Left ventricle myocardium superior (tissue), 1 donor: ENCODE measurements at regions not wholly inside any gene's neighbourhood (a gene's known extent, or its start where the extent isn't known, plus 50 kb on each side); places are given as distances from the start of the nearest gene placed in this dataset.

Experiments
- ATAC-seq: fragments of 200-7000 bp; cut with Tn5 transposase; one replicate; pipeline ENCODE4 v1.9.1; 2020; ENCODE audit warnings: mild to moderate bottlenecking, moderate library complexity
- DNase-seq: peaks from one replicate; pipeline ENCODE4 v3.0.0-alpha.2; 2020
- intact Hi-C: fragments of 100-400 bp; cut with micrococcal nuclease; formaldehyde crosslinking; loops from one replicate; pipeline ENCODE4 v1.11.0; 2022
- donor health status: DM: no; HTN: yes; CAD: no; lungs with severe emphysema.

DNA sequence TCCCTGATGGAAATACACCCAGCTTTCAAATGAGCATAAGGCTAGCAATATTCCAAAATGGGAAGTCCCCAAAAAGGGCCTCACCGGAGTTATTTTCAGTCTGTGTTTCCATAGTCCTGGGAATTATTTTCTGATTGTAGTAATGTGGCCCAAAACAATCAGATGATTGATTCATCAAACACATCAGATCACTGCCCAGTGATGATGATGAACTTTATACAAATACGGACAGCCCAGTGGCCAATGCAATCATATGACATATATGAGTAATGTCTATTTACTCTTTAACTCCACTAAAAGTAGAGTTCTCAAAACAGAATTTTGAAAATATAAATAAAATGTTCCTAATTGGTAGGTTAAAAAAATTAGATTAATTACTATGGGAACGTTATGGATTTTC is 467.8 kb downstream of the ZNF608 start:
- intact Hi-C loops = no loop called here
- DNase-seq = no peak
- no peak for ATAC-seq

DNA sequence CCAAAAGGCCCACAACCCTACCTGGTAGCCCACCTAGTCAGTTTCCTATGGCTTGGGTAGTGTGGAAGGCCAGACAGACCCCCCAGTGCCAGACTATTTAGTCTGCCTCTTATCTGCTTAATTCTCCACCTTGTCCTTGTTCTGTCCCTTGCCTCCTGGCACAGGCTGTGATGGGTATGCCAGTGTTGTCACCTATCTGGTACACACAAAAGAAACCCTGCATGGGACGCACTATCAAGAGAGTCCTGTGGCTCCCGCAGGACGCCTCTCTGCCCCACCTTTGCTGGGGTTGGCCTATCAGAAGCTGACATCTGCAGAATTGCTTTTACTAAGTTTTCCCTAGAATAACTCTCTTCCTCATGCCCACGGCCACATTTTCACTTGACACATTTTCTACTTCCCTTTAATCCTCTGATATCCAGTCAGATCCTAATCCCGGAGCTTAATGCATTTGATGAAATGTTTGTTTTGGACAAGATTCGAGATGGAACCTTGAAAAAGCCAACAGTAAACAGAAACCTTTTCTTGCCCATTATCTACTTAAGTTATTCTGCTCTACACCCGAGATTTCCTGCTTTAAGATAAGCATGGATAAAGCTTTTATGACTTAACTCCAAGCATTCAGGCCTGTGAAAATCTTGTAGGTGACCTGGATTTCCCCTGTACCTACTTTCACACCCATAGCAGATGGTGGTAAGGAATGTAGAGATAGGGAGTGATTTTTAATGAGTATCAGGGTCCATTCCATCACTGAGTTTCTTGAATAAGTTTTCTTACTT is 468.5 kb downstream of the ZNF608 start:
- DNase-seq = peak; percentile 47
- ATAC-seq = peak; percentile 66

DNA sequence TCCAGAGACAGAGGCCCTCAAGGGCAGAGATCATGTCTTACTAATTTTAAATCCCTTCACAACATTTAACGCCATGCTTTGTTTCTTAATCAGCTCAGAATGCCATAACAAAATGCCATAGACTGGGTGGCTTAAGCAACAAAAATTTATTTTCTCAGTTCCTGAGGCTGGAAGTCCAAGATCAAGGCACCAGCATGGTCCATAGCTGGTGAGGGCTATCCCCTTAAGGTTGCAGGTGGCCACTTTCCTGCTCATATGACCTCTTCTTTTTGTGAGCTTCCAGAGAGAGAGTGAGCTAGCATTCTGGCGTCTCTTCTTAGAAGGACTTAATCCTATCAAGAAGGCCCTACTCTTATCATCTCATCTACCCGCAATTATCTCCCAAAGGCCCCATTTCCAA is 470.3 kb downstream of the ZNF608 start:
- no peak for DNase-seq
- no peak for ATAC-seq
- intact Hi-C loops = no loop called here

More for the DNA sequence above, 468.5 kb downstream of the ZNF608 start:
- intact Hi-C loops = no loop called here

DNA sequence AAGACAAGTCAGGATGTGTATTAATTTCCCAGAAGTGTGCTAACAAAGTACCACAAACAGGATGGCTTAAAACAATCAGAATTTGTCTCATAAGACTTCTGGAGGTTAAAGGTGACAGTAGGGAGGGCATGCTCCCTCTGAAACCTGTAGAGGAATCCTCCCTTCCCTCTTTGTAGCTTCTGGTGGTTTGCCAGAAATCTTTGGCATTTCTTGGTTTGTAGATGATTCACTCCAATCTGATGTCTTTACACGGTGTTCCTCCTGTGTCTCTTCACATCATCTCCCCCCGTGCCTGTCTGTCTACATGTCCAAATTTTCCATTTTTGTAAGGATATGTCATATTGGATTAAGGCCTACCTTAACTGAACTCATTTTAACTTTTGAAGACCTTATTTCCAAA is 471.5 kb downstream of the ZNF608 start:
- intact Hi-C loops = no loop called here
- DNase-seq (no peak), ATAC-seq (no peak)

DNA sequence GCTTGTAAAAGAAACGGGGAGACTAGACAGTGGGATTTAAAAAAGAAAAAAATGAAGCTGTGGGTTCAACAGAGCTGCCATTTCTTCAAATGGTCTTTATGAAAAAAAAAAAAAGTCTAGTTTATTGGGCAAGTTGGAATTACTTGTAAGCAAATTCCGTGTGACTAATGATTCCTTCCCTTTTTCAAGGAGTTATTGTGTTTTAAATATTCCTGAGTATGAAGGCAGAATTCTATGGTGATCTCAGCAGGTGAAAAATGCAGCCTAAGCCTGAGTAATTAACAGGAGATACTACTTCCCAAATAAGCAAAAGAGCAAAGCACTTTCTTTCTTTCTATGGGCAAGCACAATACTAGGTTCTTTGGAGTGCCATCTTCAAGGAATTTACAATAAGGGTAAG is 481.9 kb downstream of the ZNF608 start:
- ATAC-seq (no peak), DNase-seq (no peak)
- intact Hi-C loops = no loop called here

DNA sequence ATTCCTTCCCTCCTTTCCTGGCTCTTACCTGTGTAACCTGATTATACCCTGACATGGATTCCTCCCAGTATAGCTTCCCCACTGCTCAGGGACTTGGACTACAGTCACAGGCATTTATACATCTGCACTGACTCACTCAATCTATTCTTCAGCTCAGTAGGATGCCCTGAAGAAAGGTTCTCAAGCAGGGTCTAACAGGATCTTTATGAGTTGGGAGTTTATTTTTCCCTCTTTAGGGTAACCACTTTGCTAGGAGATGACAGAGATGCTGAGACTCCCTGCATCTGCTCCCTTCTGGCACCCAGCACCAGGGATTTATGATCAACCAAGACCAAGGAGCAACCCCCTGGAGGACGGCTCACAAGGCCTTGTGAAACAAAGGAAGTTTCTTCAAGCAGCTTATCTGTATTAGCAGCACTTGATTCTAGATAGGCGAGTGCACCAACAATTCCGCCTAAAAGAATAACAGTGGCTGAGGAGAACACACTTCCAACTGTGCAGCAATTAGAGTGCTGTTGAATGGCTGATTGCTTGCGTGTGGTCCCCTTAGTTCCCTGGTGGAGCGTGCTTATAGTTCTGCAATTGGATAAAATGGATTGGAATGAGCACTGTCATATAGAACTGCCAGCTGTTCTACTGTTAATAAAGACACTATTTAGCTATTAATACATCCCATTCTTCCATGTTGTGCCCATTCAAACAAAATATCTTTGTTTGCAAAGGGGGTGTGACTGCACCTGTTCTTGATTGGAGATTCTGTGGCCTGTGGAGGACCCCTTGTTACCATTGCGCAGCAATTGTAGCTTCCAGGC is 482.6 kb downstream of the ZNF608 start:
- intact Hi-C loops = no loop called here
- no peak for ATAC-seq
- no peak for DNase-seq

DNA sequence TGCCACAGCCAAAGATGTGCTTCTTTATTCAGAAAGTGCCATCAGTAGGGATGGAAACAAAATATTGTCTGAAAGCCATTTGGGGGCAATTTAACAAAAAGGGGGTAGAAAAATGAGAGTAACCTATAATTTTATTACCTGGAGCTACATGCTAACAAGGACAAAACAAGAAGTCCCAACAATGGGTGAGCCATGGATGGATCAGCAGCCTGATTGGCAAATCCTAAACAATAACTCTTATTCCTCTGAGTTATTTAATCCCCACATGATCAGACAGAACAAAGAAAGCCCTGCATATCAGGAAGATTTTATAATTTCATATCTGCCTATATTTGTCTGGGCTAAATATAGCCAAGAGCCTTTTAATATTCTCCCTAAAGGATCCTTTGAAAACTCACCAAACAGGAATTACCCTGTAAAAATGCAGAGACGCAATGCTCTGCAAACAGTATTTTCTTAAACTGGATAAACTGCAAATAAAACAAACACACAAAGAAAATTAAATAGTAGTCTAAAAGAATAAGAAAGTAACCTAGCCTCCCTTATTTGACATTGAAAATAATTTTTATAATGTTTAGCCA is 483.4 kb downstream of the ZNF608 start:
- no peak for ATAC-seq
- intact Hi-C loops = no loop called here
- no peak for DNase-seq

DNA sequence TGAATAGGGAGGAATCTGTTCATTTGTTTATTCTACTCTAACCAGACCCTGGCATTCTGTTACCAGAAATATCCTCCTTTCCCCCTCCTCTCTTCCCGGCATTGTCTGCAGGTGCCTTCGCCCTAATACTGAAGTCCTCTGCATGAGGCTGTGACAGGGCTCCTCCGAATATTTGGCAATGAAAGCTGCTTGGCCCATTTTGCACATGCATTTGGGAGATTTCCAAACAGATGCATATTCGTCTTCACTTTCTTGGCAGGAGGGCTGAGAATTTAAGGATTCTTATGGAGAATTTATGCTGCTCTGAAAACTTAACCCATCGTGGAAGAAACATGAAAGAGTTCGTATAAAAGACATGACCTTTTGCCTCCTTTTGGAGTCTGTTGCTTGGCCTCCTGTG is 484.0 kb downstream of the ZNF608 start:
- ATAC-seq (no peak), DNase-seq (no peak)
- intact Hi-C loops = no loop called here

DNA sequence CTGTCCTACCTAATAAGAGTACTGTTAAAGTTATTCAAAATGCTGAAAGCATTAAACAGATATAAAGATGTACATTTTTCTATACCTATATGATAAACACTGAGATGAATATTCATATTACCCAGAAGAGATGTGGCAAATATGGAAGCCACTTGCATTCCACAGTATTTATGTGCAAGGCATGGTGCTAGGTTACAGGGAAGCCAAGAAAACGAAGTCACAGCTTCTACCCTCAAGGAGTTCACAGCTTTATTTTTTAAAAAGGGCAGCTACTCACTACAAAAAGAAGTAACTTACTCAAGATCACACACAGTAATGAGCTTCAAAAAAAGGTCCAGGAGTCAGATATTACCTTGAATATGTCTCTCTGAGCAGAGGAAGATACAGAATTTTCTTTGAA is 484.6 kb downstream of the ZNF608 start:
- DNase-seq = no peak
- no peak for ATAC-seq
- intact Hi-C loops = no loop called here

DNA sequence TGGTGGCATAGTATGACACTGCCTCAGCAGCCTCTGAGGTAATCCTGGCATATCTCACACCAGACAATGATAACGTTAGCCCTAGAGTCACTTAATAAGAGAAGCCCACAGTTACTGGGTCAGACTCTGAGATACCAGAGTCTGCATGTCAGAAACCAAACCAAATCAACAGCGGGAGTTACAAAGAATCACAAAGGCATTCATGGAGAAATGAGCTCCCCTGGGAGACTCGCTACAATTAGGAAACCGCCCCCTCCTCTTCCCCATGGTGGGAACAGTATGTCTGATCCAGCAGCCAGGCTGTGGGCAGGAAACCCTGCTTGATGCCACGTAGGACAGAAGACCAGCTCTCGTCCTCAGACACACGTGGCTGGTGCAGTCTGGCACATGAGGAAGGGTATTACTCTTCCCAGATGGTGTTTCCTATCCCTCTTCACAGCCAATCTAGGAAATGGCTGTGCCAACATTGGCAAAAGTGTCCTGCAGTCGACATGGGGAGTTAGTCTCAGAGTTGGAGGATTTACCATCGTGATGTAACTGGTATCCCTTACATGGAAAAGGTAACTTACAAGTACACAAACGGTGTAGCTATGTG is 485.4 kb downstream of the ZNF608 start:
- intact Hi-C loops = no loop called here
- DNase-seq = no peak
- ATAC-seq = no peak

DNA sequence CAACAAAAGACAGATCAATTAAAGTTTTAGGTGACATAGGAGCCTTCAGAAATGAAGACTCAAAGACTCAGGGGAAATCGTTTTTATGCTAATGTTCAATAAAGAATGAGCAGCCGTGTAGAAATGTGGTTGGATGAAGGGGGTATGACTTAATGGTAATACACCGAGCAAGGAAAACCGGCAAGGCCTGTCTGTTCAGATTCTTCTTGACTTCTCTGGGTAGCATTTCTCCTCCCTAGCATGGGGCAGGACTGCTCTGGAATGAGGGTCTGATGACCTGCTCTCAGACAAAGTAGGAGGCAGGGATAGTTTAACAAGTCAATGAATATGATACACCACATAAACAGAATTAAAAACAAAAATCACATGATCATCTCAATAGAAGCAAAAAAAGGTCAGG is 487.4 kb downstream of the ZNF608 start:
- intact Hi-C loops = no loop called here
- DNase-seq = no peak
- ATAC-seq = no peak

DNA sequence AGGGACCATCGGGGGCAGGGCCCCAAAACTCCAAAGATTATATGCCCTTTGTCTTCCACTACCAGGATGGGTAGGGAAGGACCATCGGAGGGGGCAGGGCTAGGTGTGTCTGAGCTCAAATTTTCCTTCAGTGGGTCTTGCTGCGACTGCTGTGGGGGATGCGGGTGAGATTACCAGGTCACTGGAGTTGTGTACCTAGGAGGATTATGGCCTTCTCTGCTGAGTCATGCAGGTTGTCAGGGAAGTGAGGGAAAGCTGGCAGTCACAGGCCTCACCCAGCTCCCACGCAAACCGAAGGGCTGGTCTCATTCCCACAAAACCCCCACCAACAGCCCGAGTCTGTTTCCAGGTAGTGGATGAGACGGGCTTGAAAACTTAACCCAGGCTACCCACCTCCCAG is 489.4 kb downstream of the ZNF608 start:
- intact Hi-C loops = no loop called here
- ATAC-seq = no peak
- no peak for DNase-seq

DNA sequence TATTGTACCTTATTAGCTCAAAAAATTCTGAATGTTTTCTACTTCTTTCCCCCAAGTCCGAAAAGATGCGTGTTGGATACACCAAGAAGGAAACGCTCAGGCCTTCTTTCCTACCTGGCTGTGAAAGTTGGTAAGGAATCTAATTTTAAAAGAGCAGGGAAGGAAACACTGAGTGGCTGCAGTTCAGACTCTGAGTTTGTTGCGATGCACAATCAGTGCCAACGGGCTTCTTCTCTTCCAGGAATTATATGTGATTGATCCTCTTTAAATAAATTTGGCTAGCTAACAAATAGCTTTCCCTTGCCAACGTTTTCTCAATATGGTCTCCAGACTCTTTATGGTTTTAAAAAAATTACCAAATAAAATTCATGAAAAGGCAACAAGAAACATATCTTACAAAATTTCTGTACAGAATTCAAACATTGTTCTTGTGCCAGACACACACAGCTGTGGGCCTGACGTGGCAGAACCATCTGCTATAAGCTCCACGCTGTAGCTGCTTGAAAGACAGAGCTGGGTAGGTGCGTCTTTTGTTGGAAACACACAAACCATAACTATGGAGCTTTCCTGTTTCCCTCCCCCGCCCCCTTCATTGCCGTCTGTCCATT is 493.1 kb downstream of the ZNF608 start:
- ATAC-seq (no peak), DNase-seq (no peak)
- intact Hi-C loops = no loop called here

DNA sequence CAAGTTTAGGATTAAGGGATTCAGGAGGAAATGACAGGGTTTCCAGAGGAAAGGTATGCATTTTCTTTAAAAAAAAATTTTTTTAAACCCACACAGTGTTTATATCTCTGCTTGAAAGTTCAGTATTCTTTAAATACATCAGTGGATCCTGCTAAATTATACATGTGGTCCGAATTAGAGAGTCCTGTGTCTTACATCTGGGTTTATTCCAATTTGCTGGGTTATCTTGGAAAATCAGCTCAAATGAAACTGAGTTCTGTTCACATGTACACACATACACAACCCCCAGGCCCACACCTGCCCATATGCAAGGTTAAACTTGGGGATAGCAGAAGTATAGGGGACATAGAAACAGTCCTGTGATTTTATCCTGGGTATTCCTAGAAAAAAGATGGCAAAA is 493.7 kb downstream of the ZNF608 start:
- no peak for ATAC-seq
- no peak for DNase-seq
- intact Hi-C loops = no loop called here

DNA sequence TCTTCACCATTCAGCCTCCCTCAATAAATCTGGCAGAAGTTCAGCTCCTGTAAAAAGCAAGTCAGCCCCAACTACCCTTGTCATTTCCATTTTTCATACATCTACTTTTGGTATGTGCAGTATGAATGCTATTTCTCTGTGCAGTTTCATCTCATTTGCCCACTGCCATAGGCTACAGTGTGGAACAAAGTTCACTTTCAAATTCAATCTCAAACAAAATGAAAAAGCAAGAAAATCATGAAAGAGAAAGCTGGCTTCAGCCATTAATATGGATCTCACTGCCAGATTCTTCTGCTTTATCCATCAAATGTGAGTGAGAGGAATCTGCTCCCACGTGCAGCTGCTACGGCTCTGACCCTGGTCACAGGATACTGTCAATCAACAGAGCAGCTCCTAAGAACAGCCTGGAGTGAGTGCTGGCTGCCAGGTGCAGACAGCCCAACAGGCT is 494.2 kb downstream of the ZNF608 start:
- DNase-seq = no peak
- intact Hi-C loops = no loop called here
- ATAC-seq = peak; percentile 27

DNA sequence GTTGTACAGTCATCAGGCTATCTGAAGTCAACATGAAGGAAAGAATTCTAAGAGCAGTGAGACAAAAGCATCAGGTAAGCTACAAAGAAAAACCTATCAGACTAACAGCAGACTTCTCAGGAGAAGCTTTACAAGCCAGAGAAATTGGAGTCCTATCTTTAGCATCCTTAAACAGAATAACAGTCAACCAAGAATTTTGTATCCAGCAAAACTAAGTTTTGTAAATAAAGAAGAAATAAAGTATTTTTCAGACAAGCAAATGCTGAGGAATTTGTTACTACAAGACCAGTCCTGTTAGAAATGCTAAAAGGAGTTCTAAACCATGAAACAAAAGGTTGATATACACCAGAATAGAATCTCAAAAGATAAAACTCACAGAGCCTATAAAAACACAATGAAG is 501.2 kb downstream of the ZNF608 start:
- ATAC-seq (no peak), DNase-seq (no peak)
- intact Hi-C loops = no loop called here

DNA sequence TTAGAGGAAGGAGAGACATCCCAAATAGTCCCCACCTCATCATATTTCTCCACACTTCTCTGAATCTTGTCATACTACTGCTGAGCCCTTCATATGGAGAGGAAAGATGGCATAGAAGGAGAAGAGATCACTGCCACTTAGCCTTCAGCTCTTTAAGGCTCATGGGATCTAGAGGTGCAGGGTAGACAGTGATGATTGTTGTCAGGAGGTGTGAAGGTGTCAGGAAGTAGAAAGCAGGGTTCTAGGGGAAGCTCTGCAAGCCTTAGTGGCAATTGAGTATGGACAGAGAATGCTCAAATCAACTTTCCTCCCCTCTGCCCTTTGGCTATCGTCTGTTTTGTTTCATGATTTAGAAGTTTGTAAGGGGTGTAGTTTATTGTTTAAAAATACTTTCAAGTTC is 505.7 kb downstream of the ZNF608 start:
- intact Hi-C loops = no loop called here
- ATAC-seq = no peak
- no peak for DNase-seq

DNA sequence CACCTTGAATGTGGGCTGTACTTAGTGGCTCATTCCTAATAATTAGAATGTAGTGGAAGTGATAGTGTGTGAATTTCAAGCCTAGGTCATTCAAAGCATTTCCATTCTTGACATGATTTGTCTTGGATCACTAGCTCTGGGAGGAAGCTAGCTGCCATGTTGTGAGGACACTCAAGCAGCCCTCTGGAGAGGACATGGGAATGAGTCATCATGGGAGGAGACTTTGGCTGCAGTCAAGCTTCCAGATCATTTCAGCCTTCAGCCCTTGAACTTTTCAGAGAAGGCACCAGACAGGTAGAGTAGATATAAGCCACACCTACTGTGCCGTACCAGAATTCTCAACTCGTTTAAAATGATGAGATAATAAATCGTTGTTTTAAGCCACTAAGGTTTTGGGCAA is 506.9 kb downstream of the ZNF608 start:
- no peak for ATAC-seq
- DNase-seq = no peak
- intact Hi-C loops = no loop called here

DNA sequence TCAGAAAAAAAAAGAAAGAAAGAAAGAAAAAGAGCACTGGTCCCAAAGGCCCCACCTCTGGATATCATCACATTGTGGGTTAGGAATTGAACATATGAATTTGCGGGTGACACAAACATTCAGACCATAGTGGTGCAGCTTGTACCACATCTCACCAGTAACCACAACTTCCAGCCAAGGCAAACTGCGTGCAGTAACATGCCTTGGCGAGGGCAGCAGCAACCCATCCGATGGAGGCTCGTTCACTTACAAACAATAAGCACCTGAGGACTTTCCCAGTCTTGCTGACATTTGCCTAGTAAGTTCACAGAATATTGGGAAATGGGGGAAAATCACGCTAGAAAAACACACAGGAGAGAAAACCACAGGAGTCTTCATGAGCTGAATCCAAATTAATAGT is 508.1 kb downstream of the ZNF608 start:
- DNase-seq (no peak), ATAC-seq (no peak)
- intact Hi-C loops = no loop called here

DNA sequence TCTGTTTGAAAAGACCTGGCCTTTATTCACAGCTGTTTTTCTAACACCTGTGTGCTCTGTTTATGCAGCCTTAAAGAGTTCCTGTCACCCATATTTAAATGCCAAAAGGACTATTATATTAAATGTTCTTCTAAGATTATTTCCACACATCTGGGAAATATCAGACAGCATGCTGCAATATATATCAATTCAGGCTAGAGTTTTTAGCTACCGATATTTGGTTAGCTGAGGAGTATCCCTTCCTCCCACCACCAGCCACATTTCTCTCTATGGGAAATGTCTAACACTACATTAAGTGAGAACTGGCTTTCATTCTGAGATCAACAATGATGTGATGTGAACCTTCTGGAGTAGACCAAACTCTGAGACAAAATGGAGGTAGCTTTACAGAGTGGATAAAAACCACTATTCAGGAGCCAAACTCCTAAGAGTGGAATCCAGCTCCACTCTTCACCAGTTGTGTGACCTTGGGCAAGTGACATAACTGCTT is 509.2 kb downstream of the ZNF608 start:
- DNase-seq (no peak), ATAC-seq (no peak)
- intact Hi-C loops = no loop called here
